GM11168 (cell line): ENCODE measurements at regions not wholly inside any gene's neighbourhood (a gene's known extent, or its start where the extent isn't known, plus 50 kb on each side); places are given as distances from the start of the nearest gene placed in this dataset.

ENCODE experiments used
- in situ Hi-C: fragments of 300-500 bp; cut with MboI; formaldehyde crosslinking; loops from one replicate; pipeline ENCODE4 v1.12.0; 2022; ENCODE audit warnings: low sequenced_read_pairs; ENCODE audit not compliant: unreplicated experiment

DNA sequence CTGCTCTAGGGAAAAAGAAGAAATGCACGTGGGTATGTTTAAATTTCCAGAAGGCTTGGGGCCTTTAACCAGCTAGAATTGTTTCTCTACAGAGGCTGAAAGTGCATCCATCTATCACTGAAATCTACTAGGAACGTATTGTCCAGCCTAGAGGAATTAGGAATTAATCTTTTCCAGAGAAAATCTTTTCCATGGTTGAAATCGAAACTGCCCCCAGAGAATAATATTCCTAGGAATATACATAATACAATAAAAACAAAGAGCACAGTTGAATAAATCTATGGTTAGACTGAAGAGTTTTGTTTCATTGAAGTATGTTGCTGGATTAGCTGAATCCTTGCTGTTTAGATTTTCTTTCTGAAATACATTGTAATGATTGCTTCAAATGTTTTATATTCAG lies 378.5 kb downstream of the PLK2 start:
- in situ Hi-C loops: no loop called here

DNA sequence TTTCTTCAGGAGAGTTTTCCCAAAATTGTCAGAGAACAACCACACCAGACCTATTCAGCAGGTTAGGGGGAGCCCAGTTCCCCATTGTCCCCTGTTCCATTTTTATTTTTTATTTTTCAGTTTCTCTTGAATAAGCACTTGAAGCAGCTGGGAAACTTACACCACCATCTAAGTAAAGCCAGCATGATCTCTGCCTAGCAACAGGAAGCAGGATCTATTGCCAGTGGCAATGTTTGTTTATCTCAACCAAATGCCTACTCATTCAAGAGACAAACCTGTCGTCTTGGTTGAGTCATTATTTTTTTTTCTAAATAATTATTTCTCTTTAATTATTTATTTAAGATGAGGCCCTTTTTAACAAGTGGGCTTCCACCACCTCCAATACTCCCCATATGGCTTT lies 379.3 kb downstream of the PLK2 start:
- in situ Hi-C loops: no loop called here

DNA sequence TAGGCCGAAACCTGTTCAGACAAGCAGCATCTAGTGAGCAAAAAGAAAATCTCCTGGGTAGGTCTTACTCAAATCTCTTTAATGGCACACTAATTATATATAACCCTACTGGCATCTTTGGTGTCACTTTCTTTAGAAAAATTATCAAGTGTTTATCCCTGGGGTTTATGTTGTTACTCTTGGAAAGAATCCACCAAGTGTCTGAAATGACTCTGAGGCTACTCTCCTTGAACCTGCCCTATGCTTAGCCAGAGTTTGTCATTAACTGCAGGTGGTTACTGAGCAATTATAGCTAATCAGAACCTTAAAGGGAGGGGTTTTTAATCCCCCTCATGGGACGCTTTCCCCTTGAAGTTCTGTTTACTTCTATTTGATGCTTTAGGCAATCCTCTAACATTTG lies 381.9 kb downstream of the PLK2 start:
- in situ Hi-C loops: no loop called here

DNA sequence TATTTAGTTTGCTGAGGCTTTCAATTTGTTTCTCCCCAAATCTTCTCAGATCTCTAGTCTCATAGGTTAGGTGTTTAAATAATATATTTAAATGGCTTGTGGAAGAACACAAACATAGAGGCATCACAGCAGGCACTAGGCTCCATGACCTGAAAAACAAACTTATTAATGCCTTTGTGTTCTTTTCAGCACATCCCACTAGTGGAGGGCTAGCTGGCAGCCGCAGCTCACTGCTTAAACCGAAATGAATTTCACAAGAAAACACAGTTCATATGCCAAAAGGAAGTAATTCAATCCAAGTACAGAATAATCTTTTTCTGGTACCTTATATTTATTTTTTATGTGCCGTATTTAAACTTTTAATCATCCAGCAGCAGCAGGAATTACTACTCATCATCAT lies 382.5 kb downstream of the PLK2 start:
- in situ Hi-C loops: no loop called here

DNA sequence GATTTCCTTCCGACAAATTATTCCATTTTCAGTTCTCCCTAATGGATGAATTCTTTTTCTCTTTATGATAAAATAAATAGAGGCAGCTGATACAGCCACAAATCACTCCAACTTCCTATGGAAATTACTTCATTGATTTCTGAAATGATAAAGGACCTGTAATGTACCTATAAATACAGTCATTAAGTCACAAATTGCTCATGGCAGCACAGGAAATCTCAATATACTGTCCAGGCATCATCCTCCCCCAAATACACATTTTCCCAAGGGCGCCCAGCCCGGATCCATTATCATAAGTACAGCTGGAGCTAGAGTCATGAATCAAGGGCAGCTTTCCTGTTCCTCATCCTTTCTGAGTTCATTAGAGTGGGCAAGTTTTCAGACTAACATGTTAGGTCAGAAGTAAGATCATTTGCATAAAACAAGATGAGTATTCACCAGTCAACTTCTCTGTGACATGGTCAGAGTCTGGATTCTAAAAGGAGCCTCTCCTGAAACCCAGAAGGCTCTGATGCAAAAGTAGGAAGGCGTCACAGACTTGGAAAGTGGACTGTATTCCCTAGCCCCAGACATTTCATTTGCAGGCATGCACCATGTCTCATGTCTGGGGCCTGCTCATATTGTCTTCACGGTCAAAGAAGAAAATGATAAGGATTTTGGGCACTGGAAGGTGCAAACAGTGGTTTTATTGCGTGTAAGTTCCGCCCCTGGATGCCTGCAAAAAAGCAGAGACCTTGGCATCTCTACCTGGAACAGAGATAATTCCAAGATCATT lies 383.2 kb downstream of the PLK2 start:
- in situ Hi-C loops: no loop called here

DNA sequence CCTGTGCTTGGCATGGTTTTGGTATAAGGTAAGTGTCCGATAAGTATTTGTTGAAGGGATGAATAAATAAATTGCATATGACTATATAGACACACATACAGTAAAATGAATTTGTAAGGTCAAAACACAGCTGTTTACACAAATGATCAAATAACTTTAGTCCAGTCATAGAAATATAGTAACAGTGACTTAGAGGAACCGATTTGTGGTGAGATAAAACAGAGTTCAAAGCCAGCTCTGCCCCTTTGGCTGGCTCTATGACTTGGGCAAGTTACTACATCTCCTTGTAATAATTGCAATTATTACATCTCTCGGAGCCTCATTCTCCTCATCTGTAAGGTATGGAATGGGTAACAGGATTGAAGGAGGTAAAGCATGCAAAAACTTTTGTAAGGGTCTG lies 384.0 kb downstream of the PLK2 start:
- in situ Hi-C loops: no loop called here

DNA sequence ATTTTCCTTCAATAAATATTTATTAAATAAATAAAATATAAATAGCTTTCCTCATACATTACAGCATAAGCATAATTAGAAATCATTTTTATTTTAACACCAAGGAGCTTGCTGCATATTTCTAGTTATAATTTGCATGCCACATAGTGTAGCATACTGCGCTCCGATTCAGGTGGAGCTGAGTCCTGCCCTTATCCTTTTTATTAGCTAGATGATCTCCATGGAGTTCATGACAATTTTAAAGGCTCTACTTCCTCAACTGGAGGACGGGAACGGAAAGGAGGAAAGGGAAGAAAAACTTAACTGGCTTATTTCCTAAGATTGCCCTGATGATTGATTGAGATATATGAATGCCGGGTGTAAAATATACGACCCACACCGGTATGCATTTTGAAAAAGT lies 385.2 kb downstream of the PLK2 start:
- in situ Hi-C loops: no loop called here

DNA sequence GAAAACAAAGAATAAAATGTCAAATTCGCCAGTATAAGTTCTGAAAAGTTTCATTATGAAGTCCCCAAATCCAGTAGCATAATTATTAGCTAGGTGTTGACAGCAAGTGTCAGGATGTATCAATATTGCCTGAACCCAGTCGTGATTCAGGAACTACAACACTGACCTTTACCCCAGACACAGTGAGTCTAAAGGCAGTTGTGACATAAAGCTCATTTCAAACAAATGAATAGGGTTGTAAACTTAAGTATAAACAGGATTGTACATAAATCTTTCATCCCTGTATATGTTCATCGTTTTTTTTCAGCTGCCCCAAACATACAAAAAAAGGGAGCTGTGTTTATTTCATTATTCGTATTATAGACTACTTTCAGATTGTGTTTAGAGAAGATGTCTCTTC lies 385.7 kb downstream of the PLK2 start:
- in situ Hi-C loops: no loop called here

DNA sequence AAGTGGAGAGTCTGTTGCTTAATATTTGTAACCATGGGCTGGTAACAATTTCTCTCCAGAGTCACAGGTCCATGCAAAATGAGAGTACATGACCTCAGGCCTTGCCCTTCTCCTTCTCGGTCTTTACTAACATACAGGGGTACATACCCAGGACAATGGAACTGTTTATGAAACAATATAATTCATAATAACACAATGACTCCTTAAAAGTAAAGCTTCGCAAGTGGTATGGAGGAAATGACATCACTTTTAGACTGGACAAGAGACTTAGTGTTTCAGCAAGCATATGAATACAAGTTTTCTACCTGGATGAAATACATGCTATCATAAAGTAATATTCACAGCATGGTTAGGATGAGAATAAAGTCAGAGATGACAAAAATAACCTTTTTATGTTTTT lies 386.6 kb downstream of the PLK2 start:
- in situ Hi-C loops: no loop called here

DNA sequence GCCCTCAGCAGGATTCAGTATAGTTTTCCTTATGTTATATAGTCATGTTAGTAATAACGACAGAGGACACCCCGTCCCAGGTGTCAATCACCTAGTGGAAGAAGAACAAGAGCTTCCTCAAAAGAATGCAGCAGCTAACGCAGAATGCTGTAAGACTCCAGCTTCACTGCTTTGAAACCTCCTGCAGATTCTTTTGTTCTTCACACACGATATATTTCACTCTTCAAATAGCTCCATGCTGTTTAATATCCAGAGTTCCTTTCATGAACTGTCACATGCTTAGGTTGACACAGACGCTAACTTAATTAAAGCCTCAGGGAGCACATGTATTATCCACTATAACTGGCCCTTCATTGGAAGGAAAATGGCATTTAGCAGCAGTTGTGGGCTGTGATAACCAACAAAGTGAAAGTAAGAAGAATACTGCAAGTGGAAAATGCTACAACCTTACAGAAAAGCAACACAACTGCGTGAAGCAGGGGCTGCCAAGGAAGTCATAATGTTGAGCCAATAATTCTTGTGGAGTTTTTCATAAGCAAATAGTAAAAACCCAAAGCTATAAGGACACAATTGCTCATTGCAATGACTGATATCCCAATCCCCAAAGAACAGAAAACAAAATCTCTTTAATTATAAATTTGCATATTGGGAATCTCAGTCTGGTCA lies 387.5 kb downstream of the PLK2 start:
- in situ Hi-C loops: no loop called here

DNA sequence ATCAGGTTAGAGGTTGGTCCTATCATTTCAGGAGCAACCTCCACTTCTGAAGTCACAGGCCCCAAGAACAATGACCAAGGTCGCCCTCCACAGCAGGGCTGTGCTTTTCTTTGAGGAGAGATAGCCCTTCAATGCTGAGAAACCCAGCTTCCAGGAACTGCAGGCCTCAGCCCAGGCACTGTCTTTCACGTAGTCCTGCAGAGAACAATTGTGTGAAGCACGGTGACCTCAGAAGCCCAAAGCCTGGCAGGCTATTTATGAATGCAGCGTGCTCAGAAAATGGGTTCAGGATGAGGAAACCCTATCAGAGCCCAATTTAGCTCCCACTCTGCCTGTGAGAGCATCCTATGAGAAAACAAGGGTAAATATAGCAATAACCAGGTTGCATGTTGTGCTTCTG lies 388.3 kb downstream of the PLK2 start:
- in situ Hi-C loops: no loop called here

DNA sequence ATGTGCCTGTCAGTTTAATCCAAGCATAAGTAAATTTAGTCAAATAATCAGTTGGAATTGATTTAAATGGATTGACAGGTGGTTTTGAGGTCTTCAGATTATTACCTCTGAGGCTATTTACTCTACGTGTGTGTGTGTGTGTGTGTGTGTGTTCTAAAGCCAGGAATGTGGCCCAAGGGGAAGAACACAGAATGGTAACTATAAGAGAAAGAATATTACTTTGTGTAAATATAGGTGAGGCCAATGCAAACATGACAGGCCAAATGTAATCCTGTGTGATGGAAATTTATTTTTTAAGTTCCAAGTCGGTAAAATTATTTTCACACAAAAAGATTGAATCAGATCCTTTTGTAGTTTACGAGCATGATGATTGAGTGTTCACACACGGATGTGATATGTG lies 390.0 kb downstream of the PLK2 start:
- in situ Hi-C loops: no loop called here

DNA sequence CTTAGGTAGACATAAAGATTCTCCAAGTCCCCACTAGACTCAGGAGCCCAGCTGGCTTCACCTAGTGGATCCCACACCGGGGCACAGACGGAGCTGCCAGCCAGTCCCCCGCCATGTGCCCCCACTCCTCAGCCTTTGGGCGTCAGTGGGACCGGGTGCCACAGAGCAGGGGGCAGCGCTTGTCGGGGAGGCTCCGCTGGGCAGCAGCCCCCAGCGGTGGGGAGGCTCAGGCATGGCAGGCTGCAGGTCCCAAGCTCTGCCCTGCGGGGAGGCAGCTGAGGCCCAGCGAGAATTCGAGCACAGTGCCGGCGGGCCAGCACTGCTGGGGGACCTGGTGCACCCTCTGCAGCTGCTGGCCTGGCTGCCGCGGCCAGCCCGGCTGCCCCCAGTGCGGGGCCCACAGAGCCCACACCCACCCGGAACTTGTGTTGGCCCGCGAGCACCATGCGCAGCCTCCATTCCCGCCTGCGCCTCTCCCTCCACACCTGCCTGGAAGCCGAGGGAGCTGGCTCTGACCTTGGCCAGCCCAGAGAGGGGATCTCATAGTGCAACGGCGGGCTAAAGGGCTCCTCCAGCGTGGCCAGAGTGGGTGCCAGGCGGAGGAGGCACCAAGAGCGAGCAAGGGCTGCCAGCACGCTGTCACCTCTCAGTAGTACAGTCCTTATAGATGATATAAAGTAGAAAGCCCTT lies 390.7 kb downstream of the PLK2 start:
- in situ Hi-C loops: no loop called here

DNA sequence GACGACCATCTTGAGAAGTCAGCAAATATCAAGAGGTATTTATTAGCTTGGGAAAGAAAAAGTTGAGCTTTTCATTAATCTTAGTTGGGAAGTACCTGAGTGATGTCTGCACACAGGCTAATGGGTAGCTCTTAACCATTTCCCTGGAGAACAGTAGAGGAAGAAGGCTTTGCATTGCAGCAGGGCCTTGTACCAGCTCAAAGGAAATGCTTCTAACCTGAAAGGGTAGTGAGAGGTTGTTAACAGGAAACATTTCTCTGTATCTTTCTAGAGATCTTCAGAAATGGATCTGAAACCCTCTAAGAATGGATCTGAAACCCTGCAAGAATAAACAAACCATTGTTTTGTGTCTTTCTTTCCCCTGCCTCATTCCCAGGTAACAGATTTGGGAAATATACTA lies 393.3 kb downstream of the PLK2 start:
- in situ Hi-C loops: no loop called here

DNA sequence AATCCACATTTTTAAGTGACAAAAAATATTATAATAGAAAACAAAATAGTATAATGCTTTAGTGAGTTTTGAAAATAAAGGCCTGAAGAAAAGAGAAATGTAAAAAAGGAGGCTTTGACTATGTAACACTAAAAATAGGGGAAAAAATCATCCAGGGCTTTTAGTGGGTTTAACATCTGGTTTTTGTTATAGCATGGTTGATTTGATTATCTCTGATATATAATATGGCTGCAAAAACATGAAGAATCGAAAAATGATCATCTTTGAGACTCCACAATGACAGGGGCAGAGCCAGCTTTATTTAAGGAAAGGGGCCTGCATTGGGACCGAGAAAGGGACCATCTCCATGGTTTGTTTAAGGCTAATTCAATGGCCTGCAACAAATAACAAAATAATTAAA lies 393.8 kb downstream of the PLK2 start:
- in situ Hi-C loops: no loop called here

DNA sequence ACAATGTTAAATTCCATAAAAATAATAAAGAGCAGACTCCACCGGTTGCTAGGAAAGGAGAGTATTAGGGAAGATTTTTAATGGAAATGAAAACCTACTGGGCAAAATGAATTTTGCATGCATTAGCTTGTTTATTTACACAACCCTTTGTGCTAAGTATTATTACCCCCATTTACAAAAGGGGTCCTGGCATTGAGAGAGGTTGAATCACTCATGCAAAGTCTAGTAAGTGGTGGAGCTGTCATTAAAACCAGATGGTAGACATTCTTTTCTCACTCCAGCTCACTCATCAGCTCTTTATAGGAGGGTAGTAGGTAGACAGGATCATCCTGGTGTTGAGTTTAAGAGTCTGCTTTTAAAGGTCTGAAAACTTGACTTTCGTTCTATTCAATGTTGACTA lies 395.1 kb downstream of the PLK2 start:
- in situ Hi-C loops: no loop called here

DNA sequence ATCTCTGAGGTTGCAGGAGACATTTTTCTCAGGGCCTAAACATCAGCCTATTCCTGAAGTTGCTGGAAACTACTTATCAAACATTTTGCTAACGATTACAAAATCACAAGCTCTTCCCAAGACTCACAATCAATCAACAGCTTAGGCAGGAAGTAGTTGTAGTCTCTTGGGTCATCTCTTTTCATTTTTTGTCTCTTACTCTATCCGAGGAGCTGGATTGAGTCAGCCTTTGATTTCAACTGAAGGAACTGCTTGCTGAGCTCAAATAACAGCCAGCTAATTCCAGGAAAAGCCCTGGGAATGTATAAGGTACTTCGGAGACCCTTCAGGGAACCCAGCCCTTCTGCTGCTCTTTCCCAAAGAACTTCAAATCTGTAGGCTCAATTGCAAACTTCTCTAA lies 398.9 kb downstream of the PLK2 start:
- in situ Hi-C loops: no loop called here

DNA sequence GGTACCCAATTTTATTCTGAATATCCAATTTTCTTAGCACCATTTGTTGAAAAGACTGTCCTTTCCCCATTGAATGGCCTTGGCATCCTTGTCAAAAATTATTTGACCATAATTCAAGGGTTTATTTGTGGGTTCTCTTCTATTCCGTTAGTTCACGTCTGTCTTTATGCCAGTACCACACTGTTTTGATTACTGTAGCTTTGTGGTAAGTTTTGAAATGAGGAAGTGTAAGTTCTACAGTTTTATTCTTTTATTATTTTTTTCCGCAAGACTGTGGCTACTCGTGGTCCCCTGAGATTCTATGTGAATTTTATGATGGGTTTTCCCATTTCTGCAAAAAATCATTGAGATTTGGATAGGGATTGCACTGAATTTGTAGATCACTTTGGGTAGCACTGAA lies 402.6 kb downstream of the PLK2 start:
- in situ Hi-C loops: no loop called here

DNA sequence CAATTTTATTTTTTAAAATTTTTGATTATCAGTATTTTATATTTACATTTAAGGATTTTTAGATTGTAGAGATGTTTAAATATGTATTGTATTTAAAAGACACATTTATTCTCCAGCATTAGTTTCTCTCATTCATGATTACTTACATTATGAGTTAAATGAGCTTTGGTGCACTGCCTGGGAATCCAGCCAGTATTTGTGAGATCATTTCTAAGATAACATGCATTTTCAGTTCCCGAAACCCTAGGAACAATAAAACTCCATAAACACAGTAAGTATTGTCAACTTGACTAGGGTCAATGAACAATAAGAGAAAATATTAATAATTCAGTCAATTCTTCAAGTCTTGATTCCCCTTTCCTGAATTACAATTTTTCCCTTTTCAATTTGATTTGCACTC lies 403.3 kb downstream of the PLK2 start:
- in situ Hi-C loops: no loop called here

DNA sequence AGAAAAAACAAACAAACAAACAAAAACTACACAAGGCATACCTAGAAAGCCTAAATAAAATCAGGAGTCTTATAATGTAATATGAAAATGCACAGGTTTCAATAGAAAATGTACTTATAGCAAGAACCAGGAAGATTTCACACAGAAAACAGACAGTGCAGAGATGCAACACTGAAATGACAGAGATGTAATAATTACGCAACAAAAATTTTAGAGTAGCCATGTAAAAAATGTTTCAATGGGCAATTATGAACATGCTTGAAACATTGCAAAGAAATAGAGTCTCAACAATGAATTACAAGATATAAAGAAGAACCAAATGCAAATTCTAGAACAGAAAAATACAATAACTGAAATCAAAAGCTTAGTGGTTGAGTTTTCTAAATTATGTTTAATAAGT lies 405.9 kb downstream of the PLK2 start:
- in situ Hi-C loops: no loop called here

DNA sequence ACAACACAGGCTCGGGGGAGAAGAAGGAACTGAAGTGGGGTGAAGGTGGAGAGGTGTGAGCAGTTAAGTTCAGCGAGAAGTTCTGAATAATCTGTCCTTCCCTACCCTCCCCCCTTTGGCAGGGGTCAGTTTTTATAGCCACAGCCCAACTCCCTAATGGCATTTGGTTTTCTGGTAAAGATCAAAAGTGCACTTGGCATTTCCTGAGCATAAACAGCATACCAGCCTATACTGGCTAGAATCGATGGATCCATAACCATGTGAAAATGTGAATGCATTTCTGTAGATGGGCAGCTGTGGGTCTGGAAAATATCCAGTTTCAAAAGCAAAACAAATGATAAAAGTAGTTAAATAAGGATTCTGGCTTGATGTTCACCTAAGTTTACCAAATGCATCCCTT lies 410.9 kb downstream of the PLK2 start:
- in situ Hi-C loops: no loop called here
